SKM-1 (cell line): ENCODE measurements at regions not wholly inside any gene's neighbourhood (a gene's known extent, or its start where the extent isn't known, plus 50 kb on each side); places are given as distances from the start of the nearest gene placed in this dataset.

Source experiments
- DNase-seq: peaks from one replicate; lab custom pipeline; 2025; ENCODE audit not compliant: unreplicated experiment; lab: John Stamatoyannopoulos, UW

DNA sequence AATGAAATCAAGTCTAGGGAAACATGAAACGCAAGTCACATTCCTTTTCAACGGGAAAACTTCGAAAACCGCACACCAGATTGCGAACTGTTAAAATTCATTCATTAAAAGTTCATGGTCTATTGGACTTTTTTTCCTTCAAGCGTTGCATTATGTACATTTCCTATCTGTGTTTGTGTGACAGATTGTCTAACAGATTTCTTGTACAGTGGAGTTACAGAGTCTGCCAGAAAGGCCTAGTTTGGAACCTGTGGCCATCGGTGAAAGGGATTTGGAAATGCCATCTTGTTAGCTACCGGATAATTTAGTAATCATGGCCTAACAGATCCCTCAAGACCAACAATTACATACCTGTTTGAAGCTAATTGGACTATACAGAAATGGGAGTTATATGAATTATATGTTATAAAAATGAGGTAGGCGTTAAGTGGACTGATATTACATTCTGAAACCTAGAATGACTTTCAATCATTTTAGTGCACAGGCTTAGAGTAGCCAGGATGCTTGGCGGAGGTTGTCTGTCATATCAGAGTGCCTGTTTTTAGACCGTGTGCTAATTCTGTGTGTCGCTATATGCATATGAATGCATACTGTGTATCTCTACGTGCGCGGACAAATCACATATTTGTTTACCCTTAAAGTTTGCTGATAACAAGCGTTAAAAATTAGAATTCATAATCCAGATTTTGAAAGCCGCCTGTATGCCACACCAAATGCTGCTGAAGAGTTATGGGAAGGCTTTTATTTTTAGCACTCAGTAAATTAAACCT, 885.4 kb upstream of the RBFOX1 start:
- no peak for DNase-seq

DNA sequence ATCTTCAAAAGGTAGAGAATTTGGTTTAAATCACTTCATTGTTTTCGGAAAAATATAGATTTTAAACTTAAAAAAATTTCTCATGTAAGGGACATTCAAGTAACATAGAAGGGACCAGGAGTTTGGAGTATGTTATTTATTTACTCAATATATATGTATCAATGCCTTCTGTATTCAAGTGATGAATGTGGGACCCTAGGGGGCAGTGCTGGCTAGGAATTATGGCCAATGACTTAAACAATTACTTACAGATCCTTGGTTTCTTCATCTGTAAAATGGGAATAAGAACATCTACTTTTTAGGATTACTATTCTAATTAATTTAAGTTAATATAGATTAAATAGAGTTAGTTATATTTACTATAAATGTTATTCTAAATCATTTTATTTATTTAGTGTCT, 886.3 kb upstream of the RBFOX1 start:
- DNase-seq: no peak

DNA sequence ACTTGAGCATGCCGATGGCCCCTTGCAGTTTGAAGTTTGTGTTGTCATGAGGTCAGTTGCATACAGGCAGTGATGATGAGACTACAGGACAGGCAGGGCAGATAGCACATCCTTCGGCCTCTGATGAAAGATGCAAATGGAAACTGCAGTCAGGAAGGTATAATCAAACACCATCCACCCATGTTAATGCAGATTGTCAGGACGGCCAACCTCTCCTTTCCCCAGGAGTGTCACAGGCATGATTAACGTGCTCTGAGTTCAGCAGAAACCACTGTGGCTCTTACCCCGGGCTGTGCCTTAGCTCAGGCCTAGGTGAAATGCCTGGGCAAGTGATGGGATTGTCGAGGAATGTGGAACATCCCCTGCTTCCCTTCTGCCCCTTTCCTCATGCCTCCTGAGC, 893.5 kb upstream of the RBFOX1 start:
- no peak for DNase-seq

DNA sequence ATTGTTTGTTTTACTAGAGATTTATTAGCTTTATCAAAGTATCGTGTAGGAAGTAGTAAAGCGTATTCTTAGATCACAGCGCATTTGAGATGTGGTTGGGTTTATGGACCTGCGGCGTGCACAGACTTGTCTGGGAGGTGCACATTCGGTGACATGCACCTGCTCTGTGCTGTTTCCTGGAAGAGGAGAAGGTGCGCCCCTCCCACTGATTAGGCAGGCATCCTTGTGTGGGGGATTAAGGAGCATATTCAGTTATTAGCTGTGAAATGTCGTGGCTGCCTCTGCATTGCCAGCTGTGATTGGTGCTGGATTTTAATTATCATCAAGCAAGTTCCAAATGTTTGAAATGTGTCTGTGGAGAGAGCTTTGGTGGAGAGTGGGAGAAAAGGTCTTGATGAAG, 903.8 kb upstream of the RBFOX1 start:
- DNase-seq: no peak

DNA sequence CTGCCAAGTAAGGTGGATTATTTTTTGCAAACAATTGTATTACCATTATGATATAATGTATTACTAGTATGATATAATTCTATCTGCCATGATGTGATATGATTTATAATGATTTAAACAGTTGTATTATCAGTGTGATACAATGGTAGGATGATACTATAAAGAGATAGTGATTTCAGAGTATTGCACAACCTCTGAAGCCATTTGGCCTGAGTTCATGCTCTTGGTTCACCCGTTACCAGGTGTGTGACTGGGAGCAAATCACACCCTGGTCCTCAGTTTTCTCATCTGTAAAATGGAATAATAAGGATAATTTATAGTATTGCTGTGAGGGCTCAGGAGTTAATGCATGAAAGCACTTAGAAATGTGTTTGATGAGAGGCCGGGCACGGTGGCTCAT, 905.0 kb upstream of the RBFOX1 start:
- DNase-seq: no peak

DNA sequence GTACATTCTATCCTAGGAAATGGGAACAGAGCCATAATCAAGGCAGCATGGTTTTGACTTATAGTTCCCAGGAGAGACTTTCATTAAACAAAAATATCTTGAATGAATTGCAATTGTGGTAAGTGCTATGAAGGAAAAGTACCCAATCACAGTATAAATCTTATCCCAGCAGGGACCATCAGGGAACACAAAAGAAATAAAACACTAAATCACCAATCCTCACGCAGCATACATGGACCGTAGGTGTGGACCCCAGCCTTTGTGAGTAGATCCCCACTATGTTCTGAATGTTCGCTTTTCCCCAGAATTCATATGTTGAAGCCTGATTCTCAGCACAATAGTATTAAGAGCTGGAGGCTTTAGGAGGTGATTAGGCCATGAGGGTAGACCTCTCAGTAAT, 925.0 kb upstream of the RBFOX1 start:
- DNase-seq: no peak

DNA sequence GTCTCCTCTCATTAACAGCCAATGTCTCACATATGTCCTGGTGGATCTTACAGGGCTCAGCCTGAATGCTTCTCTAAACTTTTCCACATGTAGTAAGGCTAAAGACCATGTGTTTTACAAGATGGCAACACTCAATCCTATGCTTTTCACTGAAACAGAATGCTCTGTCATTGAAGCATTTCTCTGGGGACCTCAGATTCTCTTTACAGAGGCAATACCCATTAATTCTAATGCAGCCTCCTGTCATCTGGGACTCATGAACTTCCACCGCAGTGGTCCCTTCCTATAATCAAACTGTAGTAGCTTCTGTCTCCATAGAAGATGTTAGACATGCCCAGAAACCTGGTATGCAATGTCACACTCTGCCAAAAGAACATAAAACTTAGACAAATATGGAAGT, 926.6 kb upstream of the RBFOX1 start:
- no peak for DNase-seq

DNA sequence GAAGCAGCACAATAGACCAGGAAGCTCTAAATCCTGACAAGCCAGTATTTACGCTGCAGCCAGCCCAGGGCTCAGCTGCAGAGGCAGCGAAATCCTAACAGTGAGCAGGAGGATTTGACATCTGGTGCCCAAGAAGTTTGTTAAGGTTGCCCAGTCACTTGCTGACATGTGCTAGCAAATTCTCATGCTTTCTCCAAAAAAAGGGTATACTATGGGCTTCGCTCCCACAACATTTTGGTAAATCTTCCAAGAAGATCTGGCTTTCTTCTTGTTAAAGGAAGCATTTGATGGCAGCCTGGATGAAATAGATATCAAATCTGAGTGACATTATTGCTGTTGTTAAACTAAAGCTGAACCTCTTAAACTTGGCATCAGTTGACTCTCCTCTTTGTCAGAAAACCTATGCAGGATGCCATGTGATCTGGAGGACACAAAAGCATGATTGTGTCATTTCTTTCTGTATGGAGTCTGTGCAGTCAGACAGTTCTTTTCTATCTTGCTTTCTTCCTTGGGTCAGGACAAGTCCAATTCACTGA, 949.7 kb upstream of the RBFOX1 start:
- no peak for DNase-seq

DNA sequence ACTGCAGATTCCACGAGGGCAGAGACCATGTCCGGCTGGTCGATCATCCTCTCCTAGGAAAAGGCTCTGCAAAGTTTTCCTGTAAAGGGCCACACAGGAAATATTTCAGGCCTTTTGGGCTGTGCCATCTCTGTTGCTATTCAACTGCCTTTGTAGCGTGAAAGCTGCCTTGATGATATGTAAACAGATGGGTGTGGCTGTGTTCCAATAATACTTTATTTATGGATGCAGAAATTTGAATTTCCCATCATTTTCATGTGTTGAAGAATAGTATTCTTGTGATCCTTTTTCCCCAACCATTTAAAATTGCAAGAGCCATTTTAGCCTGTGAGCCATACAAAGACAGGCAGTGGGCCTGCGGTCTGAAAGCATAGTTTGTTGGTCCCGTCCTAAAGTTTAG, 950.7 kb upstream of the RBFOX1 start:
- DNase-seq: no peak

DNA sequence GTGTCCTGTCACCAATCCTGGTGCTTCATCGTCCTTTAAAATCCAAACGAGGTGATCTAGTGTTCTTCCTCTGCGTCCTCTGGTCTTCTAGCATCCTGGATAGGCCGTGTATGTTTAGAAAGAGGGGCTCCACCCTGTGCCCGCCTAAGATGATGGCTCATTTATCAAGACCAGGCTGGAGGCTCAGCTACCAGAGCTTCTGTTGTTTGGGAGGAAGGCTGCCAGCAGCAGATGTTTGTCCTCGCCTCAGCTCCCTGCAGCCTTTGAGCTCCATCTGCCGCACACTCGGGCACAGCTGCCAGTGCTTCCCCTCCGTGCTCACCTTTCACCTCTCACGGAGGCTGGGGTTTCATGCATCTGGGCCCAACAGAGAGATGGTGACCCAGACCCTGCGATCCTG, 954.7 kb upstream of the RBFOX1 start:
- DNase-seq: no peak

DNA sequence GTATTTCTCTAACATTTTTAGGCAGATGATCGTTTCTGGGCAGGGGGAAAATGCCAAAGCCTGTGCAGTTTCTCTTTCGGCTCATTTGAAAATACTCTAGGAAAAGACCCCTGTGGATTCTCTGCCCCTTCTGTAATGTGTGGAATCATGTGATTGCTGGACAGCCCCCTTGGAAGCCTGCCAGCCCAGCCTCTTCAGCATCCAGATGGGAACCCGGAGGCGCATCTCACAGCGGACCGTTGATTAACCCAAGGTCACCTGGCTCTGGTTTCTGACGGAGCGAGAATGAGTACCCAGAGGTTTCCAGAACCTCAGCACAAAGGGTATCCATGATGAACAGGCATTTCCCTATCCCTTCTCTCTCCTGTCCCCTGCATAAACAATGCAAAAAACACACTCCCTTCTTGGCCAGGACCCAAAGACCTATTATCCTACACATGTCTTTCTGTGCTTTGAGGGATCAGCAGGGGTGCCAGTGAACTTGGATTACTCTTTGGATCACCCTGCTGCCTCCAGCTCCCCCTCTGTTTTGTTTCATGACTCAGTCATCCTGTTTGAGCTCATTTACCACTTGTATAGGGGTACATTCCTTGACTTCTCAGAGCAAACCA, 957.1 kb upstream of the RBFOX1 start:
- no peak for DNase-seq

DNA sequence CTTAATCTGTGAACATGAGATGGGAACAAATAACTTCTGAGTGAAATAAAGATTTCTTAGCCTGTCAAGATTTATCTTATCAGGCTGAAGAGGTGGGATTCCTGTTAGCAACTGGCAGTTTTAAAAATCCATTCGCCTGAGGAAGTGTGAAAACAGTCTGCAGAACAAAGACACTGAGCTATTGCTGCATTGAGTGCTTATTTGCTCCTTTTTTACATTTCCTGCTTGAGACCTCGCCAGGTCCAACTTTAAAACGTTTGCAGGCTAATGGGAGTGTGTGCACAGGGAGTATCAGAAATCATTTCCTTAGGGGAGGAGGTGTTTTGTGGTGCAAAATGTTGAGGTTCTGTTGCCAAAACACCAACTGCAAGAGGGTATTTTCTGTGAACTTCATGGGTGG, 957.8 kb upstream of the RBFOX1 start:
- DNase-seq: no peak

DNA sequence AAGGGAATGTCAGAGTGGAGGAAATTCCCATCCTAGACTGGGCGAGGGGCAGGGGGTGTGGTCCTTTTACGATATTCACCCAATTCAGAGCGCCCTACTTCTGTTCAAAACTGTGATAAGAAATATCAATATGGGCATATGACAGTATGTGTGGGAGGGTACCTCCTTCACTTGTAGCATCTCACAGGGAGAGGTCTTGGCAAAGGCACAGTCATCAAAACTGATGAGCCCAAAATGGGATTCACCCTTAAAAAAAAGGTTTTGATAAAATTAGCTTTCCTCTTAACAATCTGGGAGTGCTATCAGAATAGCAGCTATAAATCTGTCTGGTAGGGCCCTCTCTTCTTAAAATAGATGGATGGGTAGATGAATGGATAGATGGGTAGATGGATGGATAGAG, 967.8 kb upstream of the RBFOX1 start:
- no peak for DNase-seq

DNA sequence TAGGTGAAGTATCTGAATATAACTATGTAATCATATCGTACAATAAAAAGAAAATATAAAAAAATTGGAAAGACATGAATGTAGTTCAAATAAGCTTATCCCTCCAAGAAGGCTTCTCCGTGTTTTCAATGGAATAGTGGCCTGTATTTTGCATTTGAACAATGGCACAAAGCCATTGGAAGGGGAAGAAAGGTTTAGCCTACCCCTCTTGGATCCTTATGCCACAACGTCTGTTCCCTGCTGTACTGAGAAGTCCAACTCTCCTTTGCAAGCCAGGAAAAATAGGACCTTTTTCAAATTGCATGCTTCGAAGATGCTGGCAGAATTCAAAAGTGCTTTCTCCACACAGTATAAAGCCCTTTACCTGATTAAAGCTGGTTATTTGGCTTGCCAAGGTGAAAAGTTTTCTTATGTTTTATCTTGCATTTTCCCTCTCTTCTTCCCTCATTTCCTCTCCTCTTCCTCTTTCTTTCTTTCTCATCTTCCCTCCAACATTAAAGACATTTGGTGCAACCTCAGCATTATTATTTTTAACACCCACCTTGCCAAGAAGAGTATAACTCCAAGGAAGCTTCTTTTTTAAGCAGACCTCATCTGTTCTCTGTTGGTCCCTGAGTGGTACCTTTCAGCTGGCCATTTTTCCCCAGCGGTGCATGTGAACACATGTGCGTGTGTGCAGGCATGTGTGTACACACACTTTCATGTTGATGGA, 968.6 kb upstream of the RBFOX1 start:
- no peak for DNase-seq

DNA sequence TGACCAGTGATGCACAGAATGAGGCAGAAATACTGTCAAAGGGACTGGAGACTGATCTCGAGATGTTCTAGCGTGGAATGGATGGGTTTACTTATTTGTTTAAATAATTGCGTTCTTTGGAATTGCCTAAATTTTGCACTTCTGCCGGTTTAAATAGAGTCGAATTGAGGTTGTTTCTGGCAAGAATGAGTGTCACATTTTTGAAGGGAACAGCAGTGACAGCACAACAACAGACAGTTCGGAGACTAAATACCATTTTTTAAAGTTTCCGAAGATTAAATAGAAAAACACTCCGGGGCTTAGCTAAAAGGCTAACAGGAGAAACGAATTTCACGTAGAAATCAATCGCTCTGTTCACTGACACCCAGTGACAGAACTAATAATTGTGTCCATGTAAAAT, 969.2 kb upstream of the RBFOX1 start:
- no peak for DNase-seq

DNA sequence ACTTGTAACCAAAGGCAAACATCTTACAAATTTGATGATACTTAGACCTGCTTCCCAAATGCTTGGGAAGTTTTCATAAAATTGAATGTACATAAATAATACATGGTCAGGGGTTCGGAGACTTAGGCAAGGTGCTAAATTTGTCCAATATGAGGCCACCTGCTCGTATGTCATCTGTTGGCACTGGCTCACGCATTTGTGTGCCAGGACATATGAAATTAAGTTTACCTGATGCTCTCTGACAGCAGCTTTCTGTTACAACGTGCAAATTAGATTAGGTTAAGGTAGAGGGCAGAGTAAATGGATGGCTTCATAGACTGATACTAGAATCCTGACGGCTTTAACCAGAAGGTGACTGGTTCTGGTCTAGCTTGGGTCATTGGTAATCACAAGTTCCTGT, 970.3 kb upstream of the RBFOX1 start:
- DNase-seq: no peak

DNA sequence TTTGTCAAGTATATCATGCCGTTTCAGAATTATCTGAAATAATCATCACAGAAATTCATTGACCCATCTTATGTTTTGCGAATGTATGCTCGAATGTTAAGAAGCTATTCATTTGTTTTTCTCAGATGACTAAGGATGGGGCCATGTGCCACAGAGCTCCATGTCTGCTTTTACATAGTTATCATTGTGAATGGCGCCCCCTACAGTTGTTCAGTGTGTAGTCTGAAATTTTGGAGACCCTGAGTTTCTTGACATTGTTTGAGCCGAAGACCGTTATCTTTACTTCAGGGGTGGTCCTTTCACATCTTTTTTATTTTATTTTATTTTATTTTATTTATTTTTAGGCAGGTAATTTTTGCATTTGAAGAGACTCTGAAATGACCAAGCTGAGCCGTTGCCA, 972.0 kb upstream of the RBFOX1 start:
- no peak for DNase-seq

DNA sequence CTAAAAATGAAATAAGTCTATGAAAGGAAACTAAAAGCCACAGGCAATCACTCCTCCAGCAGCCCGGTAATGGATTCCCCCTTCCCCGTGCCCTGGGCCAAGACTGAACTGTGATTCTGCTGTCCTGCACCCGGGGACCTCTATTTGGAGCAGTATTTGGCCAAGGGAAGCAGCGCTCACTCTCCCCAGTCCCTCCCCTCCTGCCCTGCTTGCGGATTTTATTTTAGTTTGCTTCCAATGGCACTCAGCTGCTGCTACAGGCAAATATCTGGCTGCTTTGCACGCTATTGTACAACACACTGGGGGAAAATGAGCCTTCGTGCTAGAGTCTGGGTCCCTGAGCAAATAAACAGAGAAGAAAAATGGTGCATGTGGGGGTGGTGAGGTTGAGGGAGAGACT, 975.7 kb upstream of the RBFOX1 start:
- no peak for DNase-seq

DNA sequence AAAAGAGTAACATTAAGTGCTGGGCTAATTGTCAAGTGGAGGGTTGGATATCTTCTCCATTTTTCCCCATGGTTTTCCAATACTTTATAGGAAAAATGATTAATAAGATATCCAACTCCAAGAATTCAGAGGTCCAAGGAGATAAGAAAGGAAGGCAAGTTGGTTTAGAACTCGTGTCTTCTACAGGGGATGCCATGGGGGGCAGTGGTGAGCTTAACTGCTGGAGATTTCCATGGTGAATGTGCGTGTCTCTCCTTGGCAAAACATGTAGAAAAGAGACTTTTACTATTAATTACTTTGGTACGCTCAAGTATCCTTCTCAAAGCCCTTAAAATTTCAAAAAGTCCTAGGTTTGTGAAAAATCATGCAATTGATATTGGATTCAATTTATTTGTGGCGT, 982.9 kb upstream of the RBFOX1 start:
- DNase-seq: no peak

DNA sequence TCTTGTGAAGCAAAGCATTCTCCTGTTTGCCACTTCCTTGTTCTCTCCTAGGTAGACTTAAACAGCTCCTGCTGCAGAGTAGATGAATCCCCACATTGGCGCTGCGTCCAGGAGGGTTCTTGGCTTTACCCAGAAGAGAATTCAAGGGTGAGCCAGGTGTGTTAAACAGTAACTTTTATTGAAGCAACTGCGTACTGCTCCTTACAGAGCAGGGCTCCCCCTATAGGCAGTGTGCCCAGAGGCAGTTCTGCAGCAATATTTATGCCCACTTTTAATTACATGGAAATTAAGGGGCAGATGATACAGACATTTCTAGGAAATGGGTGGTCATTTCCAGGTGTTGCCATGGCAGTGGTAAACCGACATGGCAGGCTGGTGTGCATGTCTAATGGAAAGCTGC, 987.6 kb upstream of the RBFOX1 start:
- DNase-seq: no peak

DNA sequence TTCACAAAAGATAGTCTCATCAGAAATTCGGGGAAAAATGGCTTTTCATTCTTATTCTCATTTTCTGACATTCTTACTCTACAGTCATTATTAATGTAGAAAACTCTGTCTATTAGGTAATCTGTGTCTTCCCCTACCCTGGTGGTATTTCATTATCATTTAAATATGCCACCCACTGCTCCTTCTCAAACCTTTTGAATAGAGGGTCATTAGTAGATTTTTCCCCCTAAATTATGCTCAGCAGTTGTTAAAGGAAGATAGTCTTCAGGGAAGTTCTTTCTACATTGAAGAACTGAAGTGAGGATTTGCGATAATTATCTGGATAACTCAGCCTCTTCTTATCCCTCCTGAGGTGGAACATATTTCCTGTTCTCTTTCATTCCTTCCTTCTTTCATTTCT, 989.5 kb upstream of the RBFOX1 start:
- no peak for DNase-seq

DNA sequence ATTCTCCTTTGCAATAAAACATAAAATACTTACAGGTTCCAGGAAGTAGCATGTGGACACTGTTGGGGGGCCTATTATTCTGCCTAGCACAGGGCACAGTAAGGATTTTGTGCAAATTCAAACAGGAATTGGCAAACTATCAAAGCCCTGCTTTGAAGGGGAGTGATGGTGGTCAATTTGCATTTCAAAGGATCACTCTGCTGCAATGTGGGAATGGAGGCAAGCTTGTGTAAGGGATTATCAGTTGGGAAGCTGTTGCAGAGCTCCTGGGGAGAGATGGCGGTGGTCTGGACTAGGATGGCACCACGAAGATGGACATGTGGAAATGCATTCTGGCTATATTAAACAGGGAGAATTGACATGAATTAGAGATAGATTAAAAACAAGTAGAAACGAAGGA, 990.7 kb upstream of the RBFOX1 start:
- DNase-seq: no peak
